HG03159 (cell line): ENCODE measurements at regions not wholly inside any gene's neighbourhood (a gene's known extent, or its start where the extent isn't known, plus 50 kb on each side); places are given as distances from the start of the nearest gene placed in this dataset.

ENCODE experiments used
- ATAC-seq: cut with Tn5 transposase; IDR thresholded peaks from one replicate; pipeline ENCODE4 v1.9.1; 2021; ENCODE audit warnings: mild to moderate bottlenecking, moderate library complexity; ENCODE audit not compliant: unreplicated experiment

GRCh38 chr2:18690342-18690741 lies 101.0 kb upstream of the NT5C1B start:
- ATAC-seq, result no peak

GRCh38 chr2:18684206-18685038 lies 95.1 kb upstream of the NT5C1B start:
- no peak for ATAC-seq

GRCh38 chr2:18682681-18683080 lies 93.3 kb upstream of the NT5C1B start:
- no peak for ATAC-seq

GRCh38 chr2:18677280-18677679 lies 87.9 kb upstream of the NT5C1B start:
- ATAC-seq, result no peak

GRCh38 chr2:18674309-18674708 lies 84.9 kb upstream of the NT5C1B start:
- no peak for ATAC-seq

GRCh38 chr2:18671363-18671762 lies 82.0 kb upstream of the NT5C1B start:
- no peak for ATAC-seq

GRCh38 chr2:18668221-18668620 lies 78.9 kb upstream of the NT5C1B start:
- ATAC-seq, result no peak

- no peak for ATAC-seq
Measured at GRCh38 chr2:18664421-18664820, 75.1 kb upstream of the NT5C1B start.

- ATAC-seq, result no peak
Measured at GRCh38 chr2:18663861-18664260, 74.5 kb upstream of the NT5C1B start.

GRCh38 chr2:18662689-18663088 lies 73.3 kb upstream of the NT5C1B start:
- no peak for ATAC-seq

- ATAC-seq, result no peak
Measured at GRCh38 chr2:18659915-18660314, 70.5 kb upstream of the NT5C1B start.

- ATAC-seq, result no peak
Measured at GRCh38 chr2:18656048-18656447, 66.7 kb upstream of the NT5C1B start.

GRCh38 chr2:18651842-18652774 lies 62.7 kb upstream of the NT5C1B start:
- ATAC-seq, result no peak

GRCh38 chr2:18650221-18650620 lies 60.9 kb upstream of the NT5C1B start:
- ATAC-seq, result no peak

- ATAC-seq, result no peak
Measured at GRCh38 chr2:18649502-18650135, 60.2 kb upstream of the NT5C1B start.

GRCh38 chr2:18648161-18648560 lies 58.8 kb upstream of the NT5C1B start:
- no peak for ATAC-seq

GRCh38 chr2:18647731-18648130 lies 58.4 kb upstream of the NT5C1B start:
- ATAC-seq, result no peak

GRCh38 chr2:18645315-18645714 lies 55.9 kb upstream of the NT5C1B start:
- no peak for ATAC-seq

GRCh38 chr2:18644115-18644462 lies 54.7 kb upstream of the NT5C1B start:
- no peak for ATAC-seq

GRCh38 chr2:18643326-18644114 lies 54.2 kb upstream of the NT5C1B start:
- no peak for ATAC-seq

- ATAC-seq, result no peak
Measured at GRCh38 chr2:18641823-18642222, 52.5 kb upstream of the NT5C1B start.
